SK-N-SH (cell line): ENCODE measurements at regions not wholly inside any gene's neighbourhood (a gene's known extent, or its start where the extent isn't known, plus 50 kb on each side); places are given as distances from the start of the nearest gene placed in this dataset.

ENCODE experiments used
- CTCF ChIA-PET: fragments of 300-600, 350-600 bp; formaldehyde crosslinking; extraction: SDS; loops from one replicate; lab custom pipeline; 2021; lab: Yijun Ruan, JAX
- POLR2A ChIA-PET: fragments of 350-600 bp; sonication (Branson Sonifier 250); formaldehyde crosslinking; extraction: SDS; loops from one replicate; lab custom pipeline; 2020; ENCODE audit warnings: antibody characterized with exemption, inconsistent platforms; lab: Yijun Ruan, JAX
- DNase-seq: peaks from one replicate; pipeline ENCODE4 v3.0.0; 2012
- H2AFZ ChIP-seq: fragments of 200-600 bp; sonication (generic); 2 replicates; pipeline ENCODE4 v1.8.1; 2016; ENCODE audit warnings: antibody characterized with exemption, mild to moderate bottlenecking, low read depth
- H3F3A ChIP-seq: fragments of 200-600 bp; sonication (generic); replicated peaks from 2 replicates; pipeline ENCODE3; 2016; ENCODE audit warnings: antibody characterized with exemption, mild to moderate bottlenecking; ENCODE audit not compliant: insufficient read depth
- H3K27ac ChIP-seq, 2 experiments: fragments of 200-500 bp in 1 of 2; fragments of 200-600 bp in 1 of 2; sonication (Bioruptor generic) in 1 of 2; sonication (generic), shearing (Covaris generic) in 1 of 2; 2 replicates each; pipeline versions ENCODE4 v1.5.1 to v1.6.1; 2014 to 2016; ENCODE audit warnings: low read depth in 2 of 2, inconsistent platforms in 1 of 2, low read length in 1 of 2, mild to moderate bottlenecking in 1 of 2, mixed read lengths in 1 of 2
- H3K27me3 ChIP-seq: fragments of 200-600 bp; sonication (generic), shearing (Covaris generic); 2 replicates; pipeline ENCODE4 v1.6.1; 2016; ENCODE audit warnings: mixed run types; ENCODE audit not compliant: insufficient read depth
- H3K36me3 ChIP-seq, 2 experiments: fragments of 200-500 bp in 1 of 2; fragments of 200-600 bp in 1 of 2; sonication (Bioruptor generic) in 1 of 2; sonication (generic) in 1 of 2; replicated peaks in 1 of 2; 2 replicates each; pipeline versions ENCODE3 to v1.5.1; 2014 to 2016; ENCODE audit warnings: low read length in 1 of 2, mild to moderate bottlenecking in 1 of 2; ENCODE audit not compliant: insufficient read depth in 2 of 2, control insufficient read depth in 1 of 2
- H3K4me1 ChIP-seq, 2 experiments: fragments of 200-500 bp in 1 of 2; fragments of 200-600 bp in 1 of 2; sonication (Bioruptor generic) in 1 of 2; sonication (generic), shearing (Covaris generic) in 1 of 2; 2 replicates each; pipeline versions ENCODE4 v1.5.1 to v1.6.1; 2014 to 2016; ENCODE audit warnings: low read depth in 1 of 2, low read length in 1 of 2, mixed run types in 1 of 2; ENCODE audit not compliant: insufficient read depth in 2 of 2, control insufficient read depth in 1 of 2
- H3K4me2 ChIP-seq: fragments of 200-600 bp; sonication (generic), shearing (Covaris generic); 2 replicates; pipeline ENCODE4 v1.6.1; 2017; ENCODE audit warnings: mixed run types
- H3K4me3 ChIP-seq, 2 experiments: fragments of 200-500 bp in 1 of 2; fragments of 200-600 bp in 1 of 2; sonication (Bioruptor generic) in 1 of 2; sonication (generic), shearing (Covaris generic) in 1 of 2; 2 replicates each; pipeline versions ENCODE4 v1.5.1 to v1.8.1; 2014 to 2016; ENCODE audit warnings: low read depth in 2 of 2, inconsistent platforms in 1 of 2, low read length in 1 of 2, mild to moderate bottlenecking in 1 of 2, mixed read lengths in 1 of 2, moderate library complexity in 1 of 2
- H3K79me2 ChIP-seq: fragments of 200-600 bp; sonication (generic); 2 replicates; pipeline ENCODE4 v1.8.1; 2017; ENCODE audit warnings: mild to moderate bottlenecking; ENCODE audit not compliant: insufficient read depth
- H3K9ac ChIP-seq: fragments of 200-600 bp; sonication (generic); 2 replicates; pipeline ENCODE4 v1.6.1; 2017; ENCODE audit warnings: mixed run types
- H3K9me2 ChIP-seq: fragments of 200-600 bp; sonication (generic); 2 replicates; pipeline ENCODE4 v1.6.1; 2017; ENCODE audit warnings: mixed run types
- H3K9me3 ChIP-seq: fragments of 200-600 bp; sonication (generic); 2 replicates; pipeline ENCODE4 v1.6.1; 2017; ENCODE audit warnings: mixed run types, mild to moderate bottlenecking, moderate library complexity
- H4K20me1 ChIP-seq: fragments of 200-600 bp; sonication (generic); 2 replicates; pipeline ENCODE4 v1.6.1; 2017; ENCODE audit warnings: mild to moderate bottlenecking, mixed run types; ENCODE audit not compliant: insufficient read depth
- EZH2phosphoT487 ChIP-seq: fragments of 200-600 bp; sonication (generic); IDR thresholded peaks from 2 replicates; pipeline ENCODE4 v1.6.1; 2017; ENCODE audit warnings: low read depth, mixed run types, mild to moderate bottlenecking, antibody characterized with exemption, moderate library complexity, borderline replicate concordance
- FOXM1 ChIP-seq: IDR thresholded peaks from 2 replicates; pipeline ENCODE4 v1.4.0; 2012; ENCODE audit warnings: low read depth, mild to moderate bottlenecking
- MAX ChIP-seq: IDR thresholded peaks from 2 replicates; pipeline ENCODE4 v1.4.0; 2012; ENCODE audit warnings: low read depth
- POLR2AphosphoS5 ChIP-seq: IDR thresholded peaks from 2 replicates; pipeline ENCODE4 v1.6.1; 2012; ENCODE audit warnings: low read depth, low read length
- RAD21 ChIP-seq: IDR thresholded peaks from 2 replicates; pipeline ENCODE4 v1.6.1; 2012; ENCODE audit warnings: mild to moderate bottlenecking, low read length
- REST ChIP-seq: IDR thresholded peaks from 2 replicates; pipeline ENCODE4 v1.6.1; 2012; ENCODE audit warnings: mild to moderate bottlenecking, low read depth, low read length, moderate library complexity
- TEAD4 ChIP-seq: IDR thresholded peaks from 2 replicates; pipeline ENCODE4 v1.4.0; 2012; ENCODE audit warnings: mild to moderate bottlenecking, borderline replicate concordance; ENCODE audit not compliant: insufficient read depth
- WGBS: methylation state at CpG from one replicate; pipeline ENCODE4 v1.1.6; 2017; ENCODE audit warnings: low lambda C conversion rate; 5-methylcytosine and 5-hydroxymethylcytosine counted together

DNA sequence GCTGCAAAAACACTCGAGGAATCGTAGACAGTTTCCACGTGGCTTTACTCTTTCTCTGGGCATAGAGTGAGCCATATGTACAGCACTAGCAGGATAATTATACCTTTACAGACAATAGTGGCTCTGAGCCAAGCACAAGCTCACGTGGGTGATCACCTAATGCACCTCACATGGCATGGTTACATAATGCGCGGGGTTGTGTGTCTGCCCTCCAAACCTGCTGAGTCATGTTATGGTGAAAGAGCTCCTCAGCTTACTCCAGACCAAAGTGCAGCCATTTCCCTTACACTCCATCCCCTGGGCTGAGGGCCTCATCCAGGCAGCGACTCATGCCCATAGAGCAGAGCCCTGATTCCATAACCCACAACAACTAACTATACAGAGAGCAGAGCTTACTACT lies 1458.4 kb upstream of the CADM2 start:
- H3K4me3 ChIP-seq = no peak overlapping the region
- no peaks in the 10 kb centered on the region for H4K20me1 ChIP-seq
- H3K4me1 ChIP-seq = no peaks in the 10 kb centered on the region
- H3K4me2 ChIP-seq = no peak overlapping the region
- 8% methylated on average over 5 of the region's 7 CpGs for WGBS
- no peaks in the 10 kb centered on the region for H3F3A ChIP-seq
- no peaks in the 10 kb centered on the region for H3K79me2 ChIP-seq
- no peak overlapping the region for H3K9ac ChIP-seq
- no peak overlapping the region for H2AFZ ChIP-seq
- no peaks in the 10 kb centered on the region for H3K27me3 ChIP-seq
- no peaks in the 10 kb centered on the region for H3K36me3 ChIP-seq
- no peak for TF ChIP-seq REST
- no peak for TF ChIP-seq MAX
- TF ChIP-seq TEAD4 = no peak
- no peak for TF ChIP-seq RAD21
- no peak for DNase-seq
- H3K9me3 ChIP-seq = no peaks in the 10 kb centered on the region
- no peak overlapping the region for H3K27ac ChIP-seq
- ChIA-PET CTCF (no interaction called here), POLR2A (no interaction called here)
- no peaks in the 10 kb centered on the region for H3K9me2 ChIP-seq

DNA sequence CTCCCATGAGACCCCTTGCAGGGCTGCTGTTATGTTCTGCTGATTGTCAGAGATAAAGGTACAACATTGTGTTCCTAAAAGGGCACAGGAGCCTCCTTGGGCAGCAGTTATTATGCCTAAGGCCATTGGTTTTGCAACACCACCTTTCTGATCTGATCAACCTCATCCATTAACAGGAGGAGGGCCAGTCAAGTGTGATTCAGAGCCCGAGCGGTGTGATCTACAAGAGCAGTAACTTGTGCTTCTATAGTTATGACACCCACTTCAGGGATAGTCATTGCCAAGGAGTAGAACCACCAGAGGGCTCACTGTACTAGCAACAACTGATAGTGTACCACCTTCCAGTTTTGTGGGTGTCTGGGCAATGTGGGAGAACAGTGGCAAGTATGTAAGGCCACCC lies 1457.9 kb upstream of the CADM2 start:
- WGBS = 5% methylated on average over 2 of the region's 2 CpGs
- TF ChIP-seq FOXM1 (no peak), POLR2AphosphoS5 (no peak), EZH2phosphoT487 (no peak), TEAD4 (no peak), MAX (no peak)
- Histone ChIP-seq H3K9me3 (no peaks in the 10 kb centered on the region), H4K20me1 (no peaks in the 10 kb centered on the region), H3F3A (no peaks in the 10 kb centered on the region), H3K36me3 (no peaks in the 10 kb centered on the region), H3K27me3 (no peaks in the 10 kb centered on the region), H3K9me2 (no peaks in the 10 kb centered on the region), H3K4me2 (no peak overlapping the region), H3K9ac (no peak overlapping the region), H3K4me3 (no peak overlapping the region), H2AFZ (no peak overlapping the region), H3K4me1 (no peaks in the 10 kb centered on the region), H3K79me2 (no peaks in the 10 kb centered on the region), H3K27ac (no peak overlapping the region)
- ChIA-PET POLR2A (no interaction called here), CTCF (no interaction called here)
- DNase-seq = no peak
